ENCODE measurements at regions not wholly inside any gene's neighbourhood (a gene's known extent, or its start where the extent isn't known, plus 50 kb on each side); places are given as distances from the start of the nearest gene placed in this dataset.

DNA sequence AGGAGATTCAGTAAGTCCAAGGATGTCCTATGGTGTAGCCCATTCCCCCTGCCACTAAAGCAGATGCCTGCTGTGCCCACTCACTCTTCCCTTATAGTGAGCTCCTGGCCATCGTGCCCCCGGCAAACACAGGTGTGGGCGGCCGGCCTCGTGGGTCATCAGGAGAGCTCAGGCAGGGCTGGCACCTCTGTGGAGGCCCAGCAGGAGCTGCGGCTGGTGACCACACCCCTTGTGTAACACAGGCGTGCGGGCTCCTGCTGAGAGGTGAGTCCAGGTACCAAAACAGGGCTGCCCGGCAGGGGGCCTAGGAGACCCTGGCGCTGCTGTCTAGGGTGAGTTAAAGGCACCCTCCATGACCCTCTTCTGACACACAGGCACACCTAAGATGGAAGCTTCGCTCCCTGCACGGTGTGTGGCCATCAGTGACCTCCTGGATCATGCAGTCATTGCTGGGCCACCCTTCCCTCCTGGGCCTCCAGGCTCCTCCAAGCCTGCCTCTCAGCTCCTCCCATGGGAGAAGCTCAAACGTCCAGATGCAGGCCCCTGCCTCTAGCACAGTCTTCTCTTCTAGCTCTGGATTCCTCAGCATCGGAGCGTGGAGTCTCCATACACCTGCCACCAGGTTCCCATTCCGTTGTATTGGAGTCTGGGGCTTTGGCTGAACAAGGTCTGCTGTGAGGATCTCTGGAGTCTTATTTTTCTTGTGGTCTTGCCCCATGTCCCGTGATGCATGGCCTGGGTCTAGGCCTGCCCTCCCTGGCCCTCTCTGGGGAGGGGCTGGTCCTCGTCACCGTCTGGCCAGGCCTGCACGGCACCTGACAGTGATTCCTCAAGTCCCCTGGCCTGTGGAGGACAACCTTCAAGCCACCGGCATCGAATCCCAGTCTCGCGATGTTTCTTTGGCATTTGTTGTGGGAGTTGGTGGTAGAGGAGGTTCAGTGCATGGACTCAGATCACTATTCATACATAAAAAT is 246.9 kb downstream of the ACKR3 start:
- Histone ChIP-seq H2BK15ac (ENCODE audit: low read length) (no peak overlapping the region), H4K5ac (ENCODE audit: insufficient read length, low read depth, low read length) (no peak overlapping the region), H3K56ac (replicated peaks; ENCODE audit: insufficient read length, low read depth, low read length) (no peak overlapping the region), H4K91ac (replicated peaks; ENCODE audit: insufficient read length, low read length) (no peak overlapping the region), H3K79me1 (ENCODE audit: low read depth, low read length) (no peaks in the 10 kb centered on the region), H3K4me1 (replicated peaks in 1 of 4; ENCODE audit: control insufficient read depth in 3 of 4, insufficient read depth in 4 of 4, low read length in 3 of 4) (no peaks in the 10 kb centered on the region; a peak in 1 of 7 replicates), H3K36me3 (ENCODE audit: control insufficient read depth in 2 of 4, insufficient read depth in 4 of 4, low read length in 3 of 4) (no peaks in the 10 kb centered on the region), H2BK12ac (ENCODE audit: low read depth, low read length) (no peak overlapping the region), H4K8ac (ENCODE audit: extremely low read depth, insufficient read depth, low read length) (no peak overlapping the region), H3K4me2 (ENCODE audit: insufficient read depth in 1 of 2, low read depth in 2 of 2, low read length in 2 of 2) (no peak overlapping the region), H2BK120ac (replicated peaks; ENCODE audit: low read depth, low read length) (no peak overlapping the region), H3K27me3 (replicated peaks in 1 of 4; ENCODE audit: control insufficient read depth in 3 of 4, extremely low read depth in 1 of 4, insufficient read depth in 3 of 4, low read length in 3 of 4) (no peaks in the 10 kb centered on the region; a peak in 1 of 7 replicates), H3K9ac (replicated peaks in 1 of 4; ENCODE audit: extremely low read depth in 1 of 4, low read depth in 3 of 4, low read length in 3 of 4) (no peak overlapping the region), H3K79me2 (ENCODE audit: control insufficient read depth in 1 of 2, insufficient read depth in 2 of 2, low read length in 2 of 2) (no peaks in the 10 kb centered on the region), H3K9me3 (ENCODE audit: insufficient read depth in 2 of 2, low read depth in 1 of 2, low read length in 1 of 2) (no peaks in the 10 kb centered on the region), H3K18ac (ENCODE audit: extremely low read depth, low read length) (no peak overlapping the region), H3K4me3 (ENCODE audit: extremely low read depth in 1 of 4, insufficient read depth in 2 of 4, low read depth in 3 of 4, low read length in 4 of 4) (no peak overlapping the region), H3K4ac (replicated peaks; ENCODE audit: insufficient read length, low read depth, low read length) (no peak overlapping the region), H3K27ac (ENCODE audit: low read depth, low read length) (no peak overlapping the region), H3K14ac (ENCODE audit: insufficient read length) (no peak overlapping the region), H2BK20ac (ENCODE audit: low read length) (no peak overlapping the region), H4K20me1 (replicated peaks in 1 of 2; ENCODE audit: control insufficient read depth in 1 of 2, insufficient read depth in 2 of 2, low read length in 2 of 2) (no peaks in the 10 kb centered on the region), H2BK5ac (ENCODE audit: low read depth, low read length) (no peak overlapping the region), H2AFZ (ENCODE audit: low read length) (no peak overlapping the region), H3K23me2 (ENCODE audit: low read depth, low read length) (no peaks in the 10 kb centered on the region), H2AK5ac (ENCODE audit: low read depth, low read length) (no peak overlapping the region), H3K23ac (ENCODE audit: insufficient read length) (no peak overlapping the region)
- POLR2A ChIA-PET (ENCODE audit: partially characterized antibody) = interaction anchor here (0.6 kb wide), 1 partner anchor 963 kb away, joined by 3 read pairs; no protein-coding TSS in a partner anchor
- WGBS, 2 experiments (ENCODE audit: extremely low coverage in 1 of 2, insufficient coverage in 1 of 2, insufficient read length in 1 of 2, insufficient replicate concordance in 2 of 2, low coverage in 1 of 2, low lambda C conversion rate in 2 of 2, missing lambda C conversion rate in 1 of 2) = 93% methylated on average over 23 of the region's 24 CpGs; no CpG with 5 or more reads in 1 of the 2 experiments
- DNase-seq (ENCODE audit: low read depth in 1 of 2, low spot score in 2 of 2) (no peak), FAIRE-seq (no peak)
- CTCF ChIA-PET (ENCODE audit: partially characterized antibody) = no interaction called here
- no peak for TF ChIP-seq CEBPB (IDR thresholded peaks at IDR 0.05; ENCODE audit: low read depth, low read length)
- no peak for TF ChIP-seq CTBP2 (IDR thresholded peaks at IDR 0.05; ENCODE audit: borderline replicate concordance, insufficient read depth, insufficient read length, low read length)
- TF ChIP-seq ZNF274 (IDR thresholded peaks at IDR 0.05; ENCODE audit: borderline replicate concordance, extremely low read depth, low read length) = no peak
- no peak for TF ChIP-seq TAF7 (optimal IDR thresholded peaks at IDR 0.05; ENCODE audit: borderline replicate concordance, low read depth, low read length)
- TF ChIP-seq EZH2 (IDR thresholded peaks at IDR 0.05; ENCODE audit: low read depth, low read length, severe bottlenecking) = no peak
- no peak for TF ChIP-seq CHD2 (IDR thresholded peaks at IDR 0.05; ENCODE audit: low read length)
- TF ChIP-seq, protein P1, sequence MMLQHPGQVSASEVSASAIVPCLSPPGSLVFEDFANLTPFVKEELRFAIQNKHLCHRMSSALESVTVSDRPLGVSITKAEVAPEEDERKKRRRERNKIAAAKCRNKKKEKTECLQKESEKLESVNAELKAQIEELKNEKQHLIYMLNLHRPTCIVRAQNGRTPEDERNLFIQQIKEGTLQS (IDR thresholded peaks at IDR 0.05; ENCODE audit: insufficient read depth, low read depth, low read length) = no peak
- no peak for TF ChIP-seq RFX5 (IDR thresholded peaks at IDR 0.05; ENCODE audit: borderline replicate concordance, low read depth, low read length)
- TF ChIP-seq KDM1A (IDR thresholded peaks at IDR 0.05; ENCODE audit: borderline replicate concordance, low read length) = no peak

All from H1 (cell line).